Amygdala (tissue), 56 donors: ENCODE measurements at regions not wholly inside any gene's neighbourhood (a gene's known extent, or its start where the extent isn't known, plus 50 kb on each side); places are given as distances from the start of the nearest gene placed in this dataset.
"Not testable (repeated sequence)": the region's sequence is repeated elsewhere in the genome, so short reads cannot be mapped to it uniquely, and the experiment has no call there.

Experiments
- DNase-seq, 56 donors: peaks; one replicate each; lab custom pipeline; 2025; lab: John Stamatoyannopoulos, UW

GRCh38 chr21:22136740-22137139 is 1138.5 kb downstream of the NCAM2 start:
- DNase-seq: no peak

- DNase-seq: no peak
These were observed 1140.2 kb downstream of the NCAM2 start for GRCh38 chr21:22138297-22139016.

GRCh38 chr21:22145545-22145944 is 1147.3 kb downstream of the NCAM2 start:
- no peak for DNase-seq

GRCh38 chr21:22154579-22155274 is 1156.5 kb downstream of the NCAM2 start:
- DNase-seq: no peak

GRCh38 chr21:22164912-22165311 is 1166.7 kb downstream of the NCAM2 start:
- DNase-seq: no peak

GRCh38 chr21:22174746-22175145 is 1176.5 kb downstream of the NCAM2 start:
- DNase-seq: no peak

GRCh38 chr21:22189278-22189677 is 1191.1 kb downstream of the NCAM2 start:
- no peak for DNase-seq

- no peak for DNase-seq
These were observed 1193.4 kb downstream of the NCAM2 start for GRCh38 chr21:22191581-22191980.

GRCh38 chr21:22192766-22193165 is 1194.6 kb downstream of the NCAM2 start:
- no peak for DNase-seq

- not testable (repeated sequence) for DNase-seq
These were observed 1196.8 kb downstream of the NCAM2 start for GRCh38 chr21:22194986-22195385.

GRCh38 chr21:22200378-22201092 is 1202.3 kb downstream of the NCAM2 start:
- DNase-seq: no peak

- DNase-seq: no peak
These were observed 1202.9 kb downstream of the NCAM2 start for GRCh38 chr21:22201126-22201525.

- DNase-seq: no peak
These were observed 1203.5 kb downstream of the NCAM2 start for GRCh38 chr21:22201669-22202068.

GRCh38 chr21:22209304-22209700 is 1211.1 kb downstream of the NCAM2 start:
- DNase-seq: no peak

GRCh38 chr21:22211943-22212342 is 1213.7 kb downstream of the NCAM2 start:
- no peak for DNase-seq

GRCh38 chr21:22223385-22223784 is 1225.2 kb downstream of the NCAM2 start:
- no peak for DNase-seq

GRCh38 chr21:22224261-22224660 is 1226.1 kb downstream of the NCAM2 start:
- DNase-seq: no peak

GRCh38 chr21:22225299-22225698 is 1227.1 kb downstream of the NCAM2 start:
- DNase-seq: no peak

GRCh38 chr21:22231013-22231412 is 1232.8 kb downstream of the NCAM2 start:
- DNase-seq: no peak

GRCh38 chr21:22235866-22236590 is 1237.8 kb downstream of the NCAM2 start:
- DNase-seq: no peak

- DNase-seq: no peak
These were observed 1246.3 kb downstream of the NCAM2 start for GRCh38 chr21:22244516-22244915.
